ENCODE measurements at regions not wholly inside any gene's neighbourhood (a gene's known extent, or its start where the extent isn't known, plus 50 kb on each side); places are given as distances from the start of the nearest gene placed in this dataset.

DNA sequence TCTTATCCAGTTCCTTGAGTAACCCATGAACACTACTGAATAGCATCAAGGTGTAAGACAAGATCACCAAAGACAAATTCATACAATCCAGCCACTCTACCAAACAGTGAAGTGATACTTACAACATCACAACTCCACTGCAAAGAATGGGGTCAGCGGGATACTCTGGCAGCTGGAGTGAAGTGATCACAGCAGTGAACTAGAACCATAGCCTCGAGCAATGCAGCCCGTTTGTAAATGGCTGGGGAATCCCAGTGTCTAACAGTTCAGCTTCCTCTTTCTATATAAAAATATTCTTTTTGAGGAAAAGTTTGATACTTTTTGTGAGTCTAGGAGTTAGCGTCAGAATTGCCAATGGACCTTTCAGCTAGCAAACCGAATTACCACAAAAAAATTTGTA lies 515.2 kb downstream of the ZNF608 start:
- TF ChIP-seq TAF1 (IDR thresholded peaks at IDR 0.05; ENCODE audit: borderline replicate concordance, insufficient read depth, low read length) (no peak), SIN3A (IDR thresholded peaks at IDR 0.05; ENCODE audit: borderline replicate concordance, insufficient read depth, low read length) (no peak)
- TF ChIP-seq, protein P1, sequence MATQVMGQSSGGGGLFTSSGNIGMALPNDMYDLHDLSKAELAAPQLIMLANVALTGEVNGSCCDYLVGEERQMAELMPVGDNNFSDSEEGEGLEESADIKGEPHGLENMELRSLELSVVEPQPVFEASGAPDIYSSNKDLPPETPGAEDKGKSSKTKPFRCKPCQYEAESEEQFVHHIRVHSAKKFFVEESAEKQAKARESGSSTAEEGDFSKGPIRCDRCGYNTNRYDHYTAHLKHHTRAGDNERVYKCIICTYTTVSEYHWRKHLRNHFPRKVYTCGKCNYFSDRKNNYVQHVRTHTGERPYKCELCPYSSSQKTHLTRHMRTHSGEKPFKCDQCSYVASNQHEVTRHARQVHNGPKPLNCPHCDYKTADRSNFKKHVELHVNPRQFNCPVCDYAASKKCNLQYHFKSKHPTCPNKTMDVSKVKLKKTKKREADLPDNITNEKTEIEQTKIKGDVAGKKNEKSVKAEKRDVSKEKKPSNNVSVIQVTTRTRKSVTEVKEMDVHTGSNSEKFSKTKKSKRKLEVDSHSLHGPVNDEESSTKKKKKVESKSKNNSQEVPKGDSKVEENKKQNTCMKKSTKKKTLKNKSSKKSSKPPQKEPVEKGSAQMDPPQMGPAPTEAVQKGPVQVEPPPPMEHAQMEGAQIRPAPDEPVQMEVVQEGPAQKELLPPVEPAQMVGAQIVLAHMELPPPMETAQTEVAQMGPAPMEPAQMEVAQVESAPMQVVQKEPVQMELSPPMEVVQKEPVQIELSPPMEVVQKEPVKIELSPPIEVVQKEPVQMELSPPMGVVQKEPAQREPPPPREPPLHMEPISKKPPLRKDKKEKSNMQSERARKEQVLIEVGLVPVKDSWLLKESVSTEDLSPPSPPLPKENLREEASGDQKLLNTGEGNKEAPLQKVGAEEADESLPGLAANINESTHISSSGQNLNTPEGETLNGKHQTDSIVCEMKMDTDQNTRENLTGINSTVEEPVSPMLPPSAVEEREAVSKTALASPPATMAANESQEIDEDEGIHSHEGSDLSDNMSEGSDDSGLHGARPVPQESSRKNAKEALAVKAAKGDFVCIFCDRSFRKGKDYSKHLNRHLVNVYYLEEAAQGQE (IDR thresholded peaks at IDR 0.05; ENCODE audit: insufficient read depth in 1 of 2, low read depth in 2 of 2, low read length in 2 of 2), result no peak
